ENCODE measurements at regions not wholly inside any gene's neighbourhood (a gene's known extent, or its start where the extent isn't known, plus 50 kb on each side); places are given as distances from the start of the nearest gene placed in this dataset.

DNA sequence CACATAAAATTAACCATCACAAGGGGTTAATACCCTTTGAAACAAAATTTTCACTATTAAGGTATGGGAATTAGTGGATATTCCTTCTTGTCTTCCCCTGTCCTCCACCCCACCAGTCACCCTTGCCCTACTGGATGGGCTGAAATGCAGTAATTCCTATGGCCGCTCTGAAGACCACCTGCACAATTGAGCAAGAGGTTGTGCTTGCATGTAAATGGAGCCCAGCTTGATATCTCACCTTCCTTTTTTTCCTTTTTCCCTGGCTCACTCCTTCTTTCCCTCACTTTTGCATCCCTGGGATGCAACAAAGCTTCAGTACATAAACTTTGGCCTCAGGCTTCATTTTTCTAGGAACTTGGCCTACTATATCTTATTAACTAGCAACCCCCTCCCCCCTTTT lies 184.6 kb downstream of the SNX10 start:
- TF ChIP-seq CTCF (IDR thresholded peaks at IDR 0.05; ENCODE audit: low read depth, low read length, missing control alignments) = no peak
- no peak overlapping the region for H3K4me3 ChIP-seq (replicated peaks; ENCODE audit: low read depth, low read length)
- DNase-seq (ENCODE audit: extremely low read depth, low read depth) = no peak

DNA sequence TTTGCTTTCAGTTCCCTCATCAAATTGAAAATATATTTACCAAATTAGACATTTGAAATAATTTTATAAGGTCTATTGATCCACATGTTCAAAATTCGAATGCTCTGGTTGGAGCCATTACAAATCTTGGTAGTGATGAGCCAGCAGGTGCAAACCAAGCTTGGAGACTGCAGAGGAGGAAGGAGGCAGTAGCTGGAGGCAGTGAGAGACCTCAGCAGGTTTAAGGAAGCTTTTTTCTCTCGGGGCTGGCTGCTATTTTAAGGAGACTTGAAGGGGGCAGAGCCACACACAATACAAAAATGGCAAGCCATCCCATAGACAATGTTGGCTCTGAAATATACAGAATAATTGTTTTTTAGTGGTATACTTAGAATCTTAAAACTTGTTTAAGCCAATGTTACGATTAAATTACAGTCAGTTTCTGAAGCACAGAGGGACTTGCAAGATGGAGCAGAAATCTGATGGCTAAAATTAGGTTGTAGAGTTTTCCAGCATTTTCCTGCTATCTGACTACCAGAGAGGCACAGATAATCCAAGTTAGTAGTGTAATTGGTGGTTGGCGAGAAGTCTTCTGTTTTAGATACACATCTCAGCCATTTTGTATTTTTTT lies 185.8 kb downstream of the SNX10 start:
- no peak overlapping the region for H3K4me3 ChIP-seq (replicated peaks; ENCODE audit: low read depth, low read length)
- TF ChIP-seq CTCF (IDR thresholded peaks at IDR 0.05; ENCODE audit: low read depth, low read length, missing control alignments) = no peak
- no peak for DNase-seq (ENCODE audit: extremely low read depth, low read depth)

GRCh38 chr7:26478550-26478949 lies 186.9 kb downstream of the SNX10 start:
- H3K4me3 ChIP-seq (replicated peaks; ENCODE audit: low read depth, low read length) = no peak overlapping the region
- DNase-seq (ENCODE audit: extremely low read depth, low read depth) = no peak
- TF ChIP-seq CTCF (IDR thresholded peaks at IDR 0.05; ENCODE audit: low read depth, low read length, missing control alignments) = no peak

DNA sequence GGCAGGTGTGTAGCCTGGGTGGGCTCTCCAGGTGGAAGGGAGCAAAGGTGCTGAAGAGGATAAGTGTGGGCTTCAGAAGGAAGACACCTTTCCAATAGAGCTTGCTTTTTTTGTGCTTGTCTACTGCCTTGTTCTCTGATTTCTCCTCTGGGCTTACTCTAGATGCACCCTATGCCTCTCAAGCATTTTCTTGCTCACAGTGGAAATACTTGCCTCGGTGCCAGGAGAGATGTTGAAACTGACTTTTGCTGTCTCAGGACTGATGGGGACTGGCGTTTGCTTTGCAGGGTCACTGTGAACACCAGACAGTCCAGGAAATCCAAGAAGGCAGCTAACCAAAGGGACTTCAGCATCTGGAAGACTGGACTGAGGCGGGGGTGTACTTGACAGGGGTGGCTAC lies 187.9 kb downstream of the SNX10 start:
- no peak for TF ChIP-seq CTCF (IDR thresholded peaks at IDR 0.05; ENCODE audit: low read depth, low read length, missing control alignments)
- no peak overlapping the region for H3K4me3 ChIP-seq (replicated peaks; ENCODE audit: low read depth, low read length)
- no peak for DNase-seq (ENCODE audit: extremely low read depth, low read depth)

DNA sequence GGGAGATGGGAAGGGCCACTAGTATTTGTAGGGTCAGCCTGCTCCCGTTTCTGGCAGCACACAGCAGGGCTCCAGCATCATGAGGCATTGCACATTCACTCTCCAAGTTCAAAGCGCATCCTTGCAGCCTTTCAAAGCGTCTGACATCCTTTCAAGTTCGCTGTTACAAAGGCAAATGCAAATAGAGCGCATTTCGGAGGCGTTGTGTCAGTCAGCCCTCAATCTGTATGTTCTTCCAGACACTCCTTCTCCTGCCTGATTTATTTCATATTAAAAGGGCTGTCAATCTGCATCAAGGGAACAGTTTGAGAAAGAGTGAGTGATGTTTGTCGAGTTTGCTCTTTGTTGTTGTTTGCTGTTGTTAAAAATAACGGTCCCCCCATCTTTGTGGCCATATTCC lies 188.5 kb downstream of the SNX10 start:
- TF ChIP-seq CTCF (IDR thresholded peaks at IDR 0.05; ENCODE audit: low read depth, low read length, missing control alignments) = no peak

GRCh38 chr7:26482927-26483326 lies 191.3 kb downstream of the SNX10 start:
- H3K4me3 ChIP-seq (replicated peaks; ENCODE audit: low read depth, low read length) = no peak overlapping the region
- TF ChIP-seq CTCF (IDR thresholded peaks at IDR 0.05; ENCODE audit: low read depth, low read length, missing control alignments) = no peak
- DNase-seq (ENCODE audit: extremely low read depth, low read depth) = no peak

More for the DNA sequence above, 188.5 kb downstream of the SNX10 start:
- no peak overlapping the region for H3K4me3 ChIP-seq (replicated peaks; ENCODE audit: low read depth, low read length)
- no peak for DNase-seq (ENCODE audit: extremely low read depth, low read depth)

GRCh38 chr7:26483843-26484242 lies 192.2 kb downstream of the SNX10 start:
- H3K4me3 ChIP-seq (replicated peaks; ENCODE audit: low read depth, low read length) = no peak overlapping the region
- no peak for TF ChIP-seq CTCF (IDR thresholded peaks at IDR 0.05; ENCODE audit: low read depth, low read length, missing control alignments)
- DNase-seq (ENCODE audit: extremely low read depth, low read depth) = no peak
